MM.1S (cell line): ENCODE measurements at regions not wholly inside any gene's neighbourhood (a gene's known extent, or its start where the extent isn't known, plus 50 kb on each side); places are given as distances from the start of the nearest gene placed in this dataset.

ENCODE experiments used
- DNase-seq: peaks from one replicate; pipeline ENCODE4 v3.0.0-alpha.2; 2015
- H2AFZ ChIP-seq: fragments of 300-600 bp; sonication (generic); 2 replicates; pipeline ENCODE4 v1.6.0; 2016; ENCODE audit warnings: antibody characterized with exemption, low read length
- H3F3A ChIP-seq: fragments of 300-600 bp; sonication (generic); 2 replicates; pipeline ENCODE4 v1.6.1; 2016; ENCODE audit warnings: mild to moderate bottlenecking, antibody characterized with exemption, low read length, moderate library complexity, mixed read lengths; ENCODE audit not compliant: insufficient read depth
- H3K27ac ChIP-seq: fragments of 300-600 bp; sonication (generic); 2 replicates; pipeline ENCODE4 v1.5.1; 2016; ENCODE audit warnings: mild to moderate bottlenecking, low read length
- H3K27me3 ChIP-seq: fragments of 300-600 bp; sonication (generic); replicated peaks from 2 replicates; pipeline ENCODE4 v1.6.0; 2016; ENCODE audit warnings: low read length; ENCODE audit not compliant: insufficient read depth
- H3K36me3 ChIP-seq: fragments of 300-600 bp; sonication (generic); replicated peaks from 2 replicates; pipeline ENCODE4 v1.6.1; 2016; ENCODE audit warnings: mild to moderate bottlenecking, low read length, mixed read lengths; ENCODE audit not compliant: insufficient read depth
- H3K4me1 ChIP-seq: fragments of 300-600 bp; sonication (generic); 2 replicates; pipeline ENCODE4 v1.6.1; 2016; ENCODE audit warnings: low read length, mixed read lengths
- H3K4me2 ChIP-seq: fragments of 300-600 bp; sonication (generic); 2 replicates; pipeline ENCODE4 v1.6.0; 2016; ENCODE audit warnings: low read depth, low read length
- H3K4me3 ChIP-seq: fragments of 300-600 bp; sonication (generic); 2 replicates; pipeline ENCODE4 v1.5.1; 2016; ENCODE audit warnings: low read length, mixed read lengths
- H3K79me2 ChIP-seq: fragments of 300-600 bp; sonication (generic); 2 replicates; pipeline ENCODE4 v1.6.1; 2016; ENCODE audit warnings: mixed run types, low read length, mixed read lengths
- H3K9ac ChIP-seq: fragments of 300-600 bp; sonication (generic); 2 replicates; pipeline ENCODE4 v1.6.1; 2016; ENCODE audit warnings: low read length, mixed read lengths
- H3K9me2 ChIP-seq: fragments of 300-600 bp; sonication (generic); replicated peaks from 2 replicates; pipeline ENCODE4 v1.6.1; 2016; ENCODE audit warnings: mild to moderate bottlenecking, low read length, mixed read lengths; ENCODE audit not compliant: insufficient read depth
- H3K9me3 ChIP-seq: fragments of 300-600 bp; sonication (generic); replicated peaks from 2 replicates; pipeline ENCODE4 v1.6.1; 2016; ENCODE audit warnings: mild to moderate bottlenecking, low read length, mixed read lengths; ENCODE audit not compliant: insufficient read depth
- H4K20me1 ChIP-seq: fragments of 300-600 bp; sonication (generic); 2 replicates; pipeline ENCODE4 v1.6.1; 2016; ENCODE audit warnings: mild to moderate bottlenecking, low read length, moderate library complexity, mixed read lengths; ENCODE audit not compliant: insufficient read depth
- CTCF ChIP-seq: fragments of 300-600 bp; sonication (generic); IDR thresholded peaks from 2 replicates; pipeline ENCODE4 v1.5.1; 2016; ENCODE audit warnings: antibody characterized with exemption, low read length, mixed read lengths
- EZH2 ChIP-seq: fragments of 300-600 bp; sonication (generic); optimal IDR thresholded peaks from 2 replicates; pipeline ENCODE3; 2017; ENCODE audit warnings: low read depth, mild to moderate bottlenecking, antibody characterized with exemption, low read length, mixed read lengths
- EZH2phosphoT487 ChIP-seq: fragments of 300-600 bp; sonication (generic); IDR thresholded peaks from 2 replicates; pipeline ENCODE4 v1.6.1; 2018; ENCODE audit warnings: antibody characterized with exemption, low read length

GRCh38 chr5:173497685-173498084 lies 118.8 kb downstream of the BOD1 start:
- H3K79me2 ChIP-seq = no peaks in the 10 kb centered on the region
- no peaks in the 10 kb centered on the region for H3K4me1 ChIP-seq
- no peak for DNase-seq
- no peaks in the 10 kb centered on the region for H3F3A ChIP-seq
- H3K4me2 ChIP-seq = no peak overlapping the region
- H3K36me3 ChIP-seq = no peaks in the 10 kb centered on the region
- H3K9me3 ChIP-seq = no peaks in the 10 kb centered on the region
- H4K20me1 ChIP-seq = no peaks in the 10 kb centered on the region
- TF ChIP-seq CTCF (no peak), EZH2 (no peak), EZH2phosphoT487 (no peak)
- no peak overlapping the region for H3K4me3 ChIP-seq
- no peaks in the 10 kb centered on the region for H3K9me2 ChIP-seq
- H3K9ac ChIP-seq = no peak overlapping the region
- H3K27ac ChIP-seq = no peak overlapping the region
- no peaks in the 10 kb centered on the region for H3K27me3 ChIP-seq
- no peak overlapping the region for H2AFZ ChIP-seq

GRCh38 chr5:173496883-173497255 lies 119.6 kb downstream of the BOD1 start:
- Histone ChIP-seq H3K27me3 (no peaks in the 10 kb centered on the region), H4K20me1 (no peaks in the 10 kb centered on the region), H3K4me1 (no peaks in the 10 kb centered on the region), H3K4me2 (no peak overlapping the region), H3K9ac (no peak overlapping the region), H3K36me3 (no peaks in the 10 kb centered on the region), H2AFZ (no peak overlapping the region), H3K79me2 (no peaks in the 10 kb centered on the region), H3K9me2 (no peaks in the 10 kb centered on the region), H3F3A (no peaks in the 10 kb centered on the region), H3K4me3 (no peak overlapping the region), H3K27ac (no peak overlapping the region), H3K9me3 (no peaks in the 10 kb centered on the region)
- TF ChIP-seq EZH2 = no peak
- no peak for TF ChIP-seq CTCF
- TF ChIP-seq EZH2phosphoT487 = no peak
- DNase-seq = no peak

- no peaks in the 10 kb centered on the region for H3K27me3 ChIP-seq
- no peaks in the 10 kb centered on the region for H3K9me3 ChIP-seq
- no peak for TF ChIP-seq CTCF
- no peak for TF ChIP-seq EZH2
- no peak for TF ChIP-seq EZH2phosphoT487
- H3K9me2 ChIP-seq = no peaks in the 10 kb centered on the region
- no peak overlapping the region for H2AFZ ChIP-seq
- H3K79me2 ChIP-seq = no peaks in the 10 kb centered on the region
- no peaks in the 10 kb centered on the region for H3K4me1 ChIP-seq
- H3K4me3 ChIP-seq = no peak overlapping the region
- no peak overlapping the region for H3K4me2 ChIP-seq
- H3K36me3 ChIP-seq = no peaks in the 10 kb centered on the region
- H3K27ac ChIP-seq = no peak overlapping the region
- no peak overlapping the region for H3K9ac ChIP-seq
- no peak for DNase-seq
- H4K20me1 ChIP-seq = no peaks in the 10 kb centered on the region
- no peaks in the 10 kb centered on the region for H3F3A ChIP-seq
Measured at GRCh38 chr5:173496129-173496882, 120.1 kb downstream of the BOD1 start.
